Type B pancreatic cell (in vitro differentiated cells): ENCODE measurements at regions not wholly inside any gene's neighbourhood (a gene's known extent, or its start where the extent isn't known, plus 50 kb on each side); places are given as distances from the start of the nearest gene placed in this dataset.

Experiments
- DNase-seq: peaks from one replicate; pipeline ENCODE4 v3.0.0; 2021; ENCODE audit warnings: mixed read lengths; ENCODE audit not compliant: unreplicated experiment; ENCODE audit errors: extremely low spot score
- H3K27ac Mint-ChIP-seq: 2 replicates; pipeline ENCODE4 v1.8.0; 2021; ENCODE audit warnings: mild to moderate bottlenecking, mixed read lengths
- H3K27me3 Mint-ChIP-seq: 2 replicates; pipeline ENCODE4 v1.8.0; 2021; ENCODE audit warnings: mixed read lengths
- H3K36me3 Mint-ChIP-seq: 2 replicates; pipeline ENCODE4 v1.8.0; 2021; ENCODE audit warnings: mixed read lengths
- H3K4me1 Mint-ChIP-seq: one replicate; pipeline ENCODE4 v1.8.0; 2021; ENCODE audit warnings: mixed read lengths; ENCODE audit not compliant: unreplicated experiment
- H3K4me3 Mint-ChIP-seq: 2 replicates; pipeline ENCODE4 v1.8.0; 2021; ENCODE audit warnings: mild to moderate bottlenecking, mixed read lengths
- H3K9me3 Mint-ChIP-seq: 2 replicates; pipeline ENCODE4 v1.8.0; 2021; ENCODE audit warnings: mixed read lengths
- TF ChIP-seq, protein P1 (sequence below): fragments of 200-600 bp; sonication (generic); conservative IDR thresholded peaks from 2 replicates; pipeline ENCODE4 v1.5.0; 2021; ENCODE audit warnings: antibody characterized with exemption, mild to moderate bottlenecking

DNA sequence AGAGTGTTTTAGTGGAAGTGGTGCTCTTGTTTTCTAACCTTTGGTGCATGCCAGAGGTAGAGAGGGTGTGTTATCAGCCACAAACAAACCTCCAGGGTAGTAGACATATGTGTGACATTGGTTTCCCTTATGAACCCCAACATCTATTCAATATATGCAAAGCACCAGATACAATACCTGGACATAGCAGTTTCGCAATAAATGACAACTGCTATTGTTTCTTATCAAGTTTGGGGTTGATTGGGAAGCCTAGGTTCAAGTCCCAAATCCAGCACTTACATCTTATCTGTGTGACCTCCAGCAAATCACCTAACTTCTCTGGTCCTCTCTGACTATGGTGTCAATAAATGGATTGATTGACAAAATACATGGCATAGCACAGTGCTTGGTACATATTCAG, 169.4 kb upstream of the SERPINE2 start:
- Mint-ChIP-seq H3K27ac (no peak overlapping the region), H3K4me1 (peaks cover 18% of the 10 kb centered on the region), H3K4me3 (no peak overlapping the region), H3K36me3 (no peaks in the 10 kb centered on the region), H3K27me3 (peaks cover 17% of the 10 kb centered on the region), H3K9me3 (no peaks in the 10 kb centered on the region)
- TF ChIP-seq, protein P1, sequence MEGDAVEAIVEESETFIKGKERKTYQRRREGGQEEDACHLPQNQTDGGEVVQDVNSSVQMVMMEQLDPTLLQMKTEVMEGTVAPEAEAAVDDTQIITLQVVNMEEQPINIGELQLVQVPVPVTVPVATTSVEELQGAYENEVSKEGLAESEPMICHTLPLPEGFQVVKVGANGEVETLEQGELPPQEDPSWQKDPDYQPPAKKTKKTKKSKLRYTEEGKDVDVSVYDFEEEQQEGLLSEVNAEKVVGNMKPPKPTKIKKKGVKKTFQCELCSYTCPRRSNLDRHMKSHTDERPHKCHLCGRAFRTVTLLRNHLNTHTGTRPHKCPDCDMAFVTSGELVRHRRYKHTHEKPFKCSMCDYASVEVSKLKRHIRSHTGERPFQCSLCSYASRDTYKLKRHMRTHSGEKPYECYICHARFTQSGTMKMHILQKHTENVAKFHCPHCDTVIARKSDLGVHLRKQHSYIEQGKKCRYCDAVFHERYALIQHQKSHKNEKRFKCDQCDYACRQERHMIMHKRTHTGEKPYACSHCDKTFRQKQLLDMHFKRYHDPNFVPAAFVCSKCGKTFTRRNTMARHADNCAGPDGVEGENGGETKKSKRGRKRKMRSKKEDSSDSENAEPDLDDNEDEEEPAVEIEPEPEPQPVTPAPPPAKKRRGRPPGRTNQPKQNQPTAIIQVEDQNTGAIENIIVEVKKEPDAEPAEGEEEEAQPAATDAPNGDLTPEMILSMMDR = no peak
- DNase-seq = no peak

DNA sequence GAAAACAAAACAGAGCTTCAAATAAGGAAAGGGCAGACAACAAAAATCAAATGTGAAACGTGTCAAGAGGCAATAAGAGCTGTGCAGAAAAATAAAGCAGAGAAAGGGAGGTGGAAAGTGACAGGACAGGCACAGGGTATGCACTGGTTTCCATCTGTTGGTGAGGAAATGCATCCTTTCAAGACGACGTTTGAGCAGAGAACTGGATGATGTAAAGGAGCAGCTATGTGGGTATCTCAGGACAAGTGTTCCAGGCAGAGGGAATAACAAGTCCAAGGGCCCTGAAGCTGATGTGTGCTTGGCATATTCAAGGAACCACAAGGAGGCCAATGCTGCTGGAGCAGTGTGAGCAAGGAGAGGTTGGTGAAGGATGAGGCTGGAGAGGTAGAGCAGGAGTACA, 168.9 kb upstream of the SERPINE2 start:
- H3K4me3 Mint-ChIP-seq = no peak overlapping the region
- H3K27me3 Mint-ChIP-seq = peaks cover 17% of the 10 kb centered on the region
- peaks cover 18% of the 10 kb centered on the region for H3K4me1 Mint-ChIP-seq
- no peaks in the 10 kb centered on the region for H3K36me3 Mint-ChIP-seq
- H3K27ac Mint-ChIP-seq = no peak overlapping the region
- DNase-seq = no peak
- H3K9me3 Mint-ChIP-seq = no peaks in the 10 kb centered on the region
- TF ChIP-seq, protein P1 = no peak

DNA sequence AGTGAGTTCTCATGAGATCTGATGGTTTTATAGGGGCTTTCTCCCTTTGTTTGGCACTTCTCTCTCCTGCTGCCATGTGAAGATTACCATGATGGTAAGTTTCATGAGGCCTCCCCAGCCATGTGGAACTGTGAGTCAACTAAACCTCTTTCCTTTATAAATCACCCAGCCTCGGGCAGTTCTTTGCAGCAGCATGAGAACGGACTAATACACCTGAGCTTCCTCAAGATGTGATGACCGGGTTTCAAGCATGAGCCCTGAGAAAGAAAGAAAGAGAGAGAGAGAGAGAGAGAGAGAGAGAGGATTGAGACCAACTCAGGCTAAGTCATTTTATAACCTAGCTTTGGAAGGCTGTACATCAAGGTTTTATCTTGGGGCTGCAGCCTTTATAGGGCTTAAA, 167.7 kb upstream of the SERPINE2 start:
- Mint-ChIP-seq H3K27me3 (peaks cover 17% of the 10 kb centered on the region), H3K27ac (no peak overlapping the region), H3K4me1 (peaks cover 17% of the 10 kb centered on the region), H3K36me3 (no peaks in the 10 kb centered on the region), H3K4me3 (no peak overlapping the region), H3K9me3 (no peaks in the 10 kb centered on the region)
- DNase-seq = no peak
- TF ChIP-seq, protein P1 = no peak

DNA sequence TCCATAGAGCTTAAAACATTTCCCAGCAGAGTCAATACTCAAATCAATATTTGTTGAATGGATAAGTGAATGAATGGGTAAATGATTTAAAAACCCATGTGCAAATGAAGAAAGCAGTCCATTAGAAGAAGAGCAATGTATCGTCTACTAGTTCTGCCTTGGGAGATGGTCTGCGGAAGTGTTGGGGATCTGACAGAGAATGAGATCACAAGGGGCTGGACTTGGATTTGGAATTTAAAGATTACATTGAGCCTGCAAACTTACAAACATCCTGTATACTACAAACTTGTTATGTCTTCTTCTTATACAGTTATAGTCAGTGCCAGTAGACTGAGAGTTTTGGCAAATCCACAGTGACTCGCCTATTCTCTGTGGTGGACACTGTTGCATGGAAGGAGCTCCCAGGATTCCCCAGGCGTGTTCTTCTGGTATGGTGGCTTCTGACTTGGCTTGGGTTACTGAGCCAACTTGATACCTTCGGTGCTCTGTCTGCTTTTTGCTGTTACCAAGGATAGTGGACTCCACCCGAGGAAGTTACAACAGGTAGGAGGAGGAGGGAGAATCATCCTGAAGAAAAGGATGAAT, 163.3 kb upstream of the SERPINE2 start:
- Mint-ChIP-seq H3K9me3 (no peaks in the 10 kb centered on the region), H3K36me3 (no peaks in the 10 kb centered on the region), H3K27me3 (peaks cover 7% of the 10 kb centered on the region), H3K27ac (no peak overlapping the region), H3K4me3 (no peak overlapping the region), H3K4me1 (no peaks in the 10 kb centered on the region)
- no peak for DNase-seq
- TF ChIP-seq, protein P1 = no peak

DNA sequence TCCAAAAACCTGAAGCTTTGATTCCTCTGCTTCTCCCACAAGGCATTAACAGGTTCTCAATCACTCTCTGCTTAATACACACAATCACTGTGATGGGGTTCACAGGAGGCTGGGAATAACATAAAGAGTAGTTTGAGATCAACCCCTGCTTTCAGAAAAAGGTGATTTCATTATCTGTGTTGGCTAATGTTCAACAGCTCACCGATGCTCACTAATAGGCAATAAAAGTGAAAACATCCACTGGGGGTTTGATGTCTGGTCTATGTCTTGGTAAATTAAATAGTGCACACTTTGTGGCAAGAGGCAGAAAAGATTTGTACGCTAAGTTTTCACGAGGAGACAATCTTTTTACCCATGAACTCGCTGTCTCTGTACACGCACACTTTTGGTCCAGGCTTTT, 159.3 kb upstream of the SERPINE2 start:
- no peaks in the 10 kb centered on the region for H3K4me1 Mint-ChIP-seq
- TF ChIP-seq, protein P1 = no peak
- no peak overlapping the region for H3K27ac Mint-ChIP-seq
- DNase-seq = no peak
- peaks cover 6% of the 10 kb centered on the region for H3K27me3 Mint-ChIP-seq
- H3K4me3 Mint-ChIP-seq = no peak overlapping the region
- H3K36me3 Mint-ChIP-seq = no peaks in the 10 kb centered on the region
- H3K9me3 Mint-ChIP-seq = peaks cover 14% of the 10 kb centered on the region

DNA sequence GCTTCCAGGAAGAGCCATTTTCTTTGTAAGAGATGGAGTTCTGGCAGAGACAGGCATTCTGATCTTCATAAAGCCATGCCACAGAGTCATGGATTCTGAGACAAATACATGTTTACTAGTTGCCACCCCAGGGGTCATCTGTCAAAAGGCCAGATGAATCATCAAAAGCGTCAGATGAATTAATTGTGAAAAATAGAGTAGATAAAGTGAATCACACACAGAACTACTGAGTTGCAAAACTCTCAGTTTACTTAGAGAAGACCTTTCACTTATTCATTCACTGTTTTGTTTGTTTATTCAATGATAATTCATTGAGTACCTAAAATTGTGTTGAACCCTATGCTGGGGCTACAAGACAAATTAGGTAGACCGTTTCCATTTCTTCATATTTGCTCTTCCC, 157.7 kb upstream of the SERPINE2 start:
- no peaks in the 10 kb centered on the region for H3K4me1 Mint-ChIP-seq
- H3K27me3 Mint-ChIP-seq = peaks cover 6% of the 10 kb centered on the region
- DNase-seq = no peak
- H3K4me3 Mint-ChIP-seq = no peak overlapping the region
- H3K27ac Mint-ChIP-seq = no peak overlapping the region
- no peaks in the 10 kb centered on the region for H3K36me3 Mint-ChIP-seq
- peaks cover 14% of the 10 kb centered on the region for H3K9me3 Mint-ChIP-seq
- TF ChIP-seq, protein P1 = no peak
